Endodermal cell (in vitro differentiated cells): ENCODE measurements at regions not wholly inside any gene's neighbourhood (a gene's known extent, or its start where the extent isn't known, plus 50 kb on each side); places are given as distances from the start of the nearest gene placed in this dataset.

ENCODE experiments used
- DNase-seq: peaks from one replicate; pipeline ENCODE4 v3.0.0-alpha.2; 2017
- H3K27ac ChIP-seq: 2 replicates; pipeline ENCODE4 v1.5.1; 2013; ENCODE audit warnings: mild to moderate bottlenecking, low read depth, low read length, moderate library complexity
- H3K27me3 ChIP-seq: 2 replicates; pipeline ENCODE4 v1.6.1; 2013; ENCODE audit warnings: mild to moderate bottlenecking, low read length, moderate library complexity; ENCODE audit not compliant: insufficient read depth, control insufficient read depth, poor library complexity, severe bottlenecking
- H3K36me3 ChIP-seq: 2 replicates; pipeline ENCODE4 v1.7.0; 2013; ENCODE audit warnings: mild to moderate bottlenecking, low read length, moderate library complexity; ENCODE audit not compliant: control insufficient read depth, insufficient read depth
- H3K4me1 ChIP-seq: one replicate; pipeline ENCODE4 v1.7.0; 2013; ENCODE audit warnings: low read length; ENCODE audit not compliant: control insufficient read depth, insufficient read depth
- H3K4me3 ChIP-seq: 2 replicates; pipeline ENCODE4 v1.5.1; 2013; ENCODE audit warnings: mild to moderate bottlenecking, low read length, moderate library complexity
- H3K9ac ChIP-seq: 2 replicates; pipeline ENCODE4 v1.6.1; 2013; ENCODE audit warnings: mild to moderate bottlenecking, low read length, moderate library complexity; ENCODE audit not compliant: poor library complexity, severe bottlenecking; ENCODE audit errors: extremely low read depth
- H3K9me3 ChIP-seq: 2 replicates; pipeline ENCODE4 v1.6.1; 2013; ENCODE audit warnings: mild to moderate bottlenecking, low read length, moderate library complexity; ENCODE audit not compliant: control insufficient read depth
- H3K27ac Mint-ChIP-seq: 2 replicates; pipeline ENCODE4 v1.8.0; 2020; ENCODE audit warnings: mixed read lengths
- H3K27me3 Mint-ChIP-seq: 2 replicates; pipeline ENCODE4 v1.8.0; 2021; ENCODE audit warnings: mild to moderate bottlenecking, mixed read lengths; ENCODE audit not compliant: insufficient read depth
- H3K36me3 Mint-ChIP-seq: 2 replicates; pipeline ENCODE4 v1.8.0; 2020; ENCODE audit warnings: low read depth, mixed read lengths
- H3K4me1 Mint-ChIP-seq: 2 replicates; pipeline ENCODE4 v1.8.0; 2020; ENCODE audit warnings: mixed read lengths
- H3K4me3 Mint-ChIP-seq: 2 replicates; pipeline ENCODE4 v1.8.0; 2020; ENCODE audit warnings: mild to moderate bottlenecking, moderate library complexity, mixed read lengths
- H3K9me3 Mint-ChIP-seq: 2 replicates; pipeline ENCODE4 v1.8.0; 2020; ENCODE audit warnings: mild to moderate bottlenecking, mixed read lengths
- WGBS, 2 experiments: methylation state at CpG; one replicate each; pipeline versions ENCODE4 v1.1.5 to v1.1.7; 2013; ENCODE audit warnings: missing lambda C conversion rate in 2 of 2, mixed read lengths in 1 of 2; ENCODE audit not compliant: insufficient coverage in 1 of 2, insufficient read length in 1 of 2; 5-methylcytosine and 5-hydroxymethylcytosine counted together
- TF ChIP-seq, protein P1 (sequence below): fragments of 200-600 bp; sonication (generic); conservative IDR thresholded peaks from 2 replicates; pipeline ENCODE4 v1.5.0; 2021; ENCODE audit warnings: antibody characterized with exemption, mild to moderate bottlenecking

DNA sequence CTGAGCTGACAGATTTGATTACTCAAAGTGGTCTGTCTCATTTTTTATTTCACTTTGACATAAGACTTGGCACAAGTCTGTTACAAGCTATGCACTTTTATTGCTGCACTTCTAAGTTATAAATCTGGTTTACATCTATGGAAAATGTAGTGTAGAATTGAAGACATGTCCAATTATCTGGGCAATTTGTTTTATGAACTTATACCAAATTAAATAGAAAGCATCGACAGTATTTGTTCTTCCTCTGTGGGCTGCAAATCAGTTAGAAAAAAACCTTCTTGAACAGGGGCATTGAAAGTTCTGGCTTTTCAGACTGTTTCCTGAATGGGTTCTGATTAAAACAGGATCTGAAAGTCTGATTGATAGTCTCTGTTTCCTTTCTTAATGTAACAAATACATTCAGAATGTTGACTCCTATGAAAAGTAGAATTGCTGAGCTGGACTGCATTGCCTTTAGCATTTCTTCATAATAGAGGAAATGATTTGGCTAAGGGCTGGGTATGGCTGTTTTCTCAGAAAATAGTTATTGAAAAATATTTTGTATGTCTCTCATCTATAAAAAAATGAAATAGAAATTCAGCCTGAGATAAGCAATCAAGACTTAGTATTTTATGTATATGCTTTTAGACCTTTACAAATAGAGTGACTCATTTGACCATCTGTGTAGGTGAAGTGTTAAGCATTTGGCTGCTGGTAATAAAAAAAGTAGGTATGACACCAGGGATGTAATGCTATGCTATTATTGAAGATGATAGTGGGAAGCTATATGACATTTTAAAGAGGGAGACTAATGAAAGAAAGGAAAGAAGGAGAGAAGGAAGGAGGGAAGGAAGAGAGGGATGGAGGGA, 210.9 kb upstream of the SPRY2 start:
- TF ChIP-seq, protein P1, sequence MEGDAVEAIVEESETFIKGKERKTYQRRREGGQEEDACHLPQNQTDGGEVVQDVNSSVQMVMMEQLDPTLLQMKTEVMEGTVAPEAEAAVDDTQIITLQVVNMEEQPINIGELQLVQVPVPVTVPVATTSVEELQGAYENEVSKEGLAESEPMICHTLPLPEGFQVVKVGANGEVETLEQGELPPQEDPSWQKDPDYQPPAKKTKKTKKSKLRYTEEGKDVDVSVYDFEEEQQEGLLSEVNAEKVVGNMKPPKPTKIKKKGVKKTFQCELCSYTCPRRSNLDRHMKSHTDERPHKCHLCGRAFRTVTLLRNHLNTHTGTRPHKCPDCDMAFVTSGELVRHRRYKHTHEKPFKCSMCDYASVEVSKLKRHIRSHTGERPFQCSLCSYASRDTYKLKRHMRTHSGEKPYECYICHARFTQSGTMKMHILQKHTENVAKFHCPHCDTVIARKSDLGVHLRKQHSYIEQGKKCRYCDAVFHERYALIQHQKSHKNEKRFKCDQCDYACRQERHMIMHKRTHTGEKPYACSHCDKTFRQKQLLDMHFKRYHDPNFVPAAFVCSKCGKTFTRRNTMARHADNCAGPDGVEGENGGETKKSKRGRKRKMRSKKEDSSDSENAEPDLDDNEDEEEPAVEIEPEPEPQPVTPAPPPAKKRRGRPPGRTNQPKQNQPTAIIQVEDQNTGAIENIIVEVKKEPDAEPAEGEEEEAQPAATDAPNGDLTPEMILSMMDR = no peak
- Mint-ChIP-seq H3K27me3 (no peaks in the 10 kb centered on the region), H3K9me3 (no peaks in the 10 kb centered on the region), H3K4me3 (no peak overlapping the region), H3K36me3 (no peaks in the 10 kb centered on the region), H3K4me1 (peaks cover 21% of the 10 kb centered on the region), H3K27ac (no peak overlapping the region)
- Histone ChIP-seq H3K36me3 (no peaks in the 10 kb centered on the region), H3K9ac (no peak overlapping the region), H3K9me3 (no peaks in the 10 kb centered on the region), H3K4me3 (no peak overlapping the region), H3K27me3 (no peaks in the 10 kb centered on the region), H3K4me1 (no peaks in the 10 kb centered on the region), H3K27ac (no peak overlapping the region)
- 100% methylated on average over 1 of the region's 1 CpG for WGBS, 2 experiments
- DNase-seq = no peak

DNA sequence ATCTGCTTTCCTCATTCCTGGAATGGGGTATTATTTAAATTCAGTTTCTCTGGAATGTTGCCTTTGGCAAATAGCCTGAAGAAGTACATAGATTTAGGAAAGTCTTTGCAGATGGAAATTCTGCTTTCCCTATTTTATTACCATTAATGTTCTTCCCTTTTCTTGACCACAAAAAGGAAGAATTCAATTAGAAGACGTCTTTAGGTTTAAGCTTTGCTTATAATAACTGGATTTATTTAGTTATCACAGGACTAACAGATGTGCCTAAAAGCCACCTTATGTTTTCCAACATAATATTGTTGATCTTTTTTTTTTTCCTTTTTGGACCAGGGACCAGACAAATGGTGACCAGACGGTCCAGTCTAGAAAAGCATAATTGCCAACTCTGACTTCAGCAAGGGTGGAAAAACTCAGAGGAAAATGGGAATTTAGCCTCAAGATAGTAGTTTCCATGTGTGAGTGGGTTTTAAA, 210.1 kb upstream of the SPRY2 start:
- no peak overlapping the region for H3K9ac ChIP-seq
- no peaks in the 10 kb centered on the region for H3K27me3 ChIP-seq
- H3K9me3 Mint-ChIP-seq = no peaks in the 10 kb centered on the region
- no peaks in the 10 kb centered on the region for H3K4me1 ChIP-seq
- H3K9me3 ChIP-seq = no peaks in the 10 kb centered on the region
- H3K4me3 Mint-ChIP-seq = no peak overlapping the region
- H3K4me1 Mint-ChIP-seq = peaks cover 21% of the 10 kb centered on the region
- 94 to 100% methylated on average over 1 of the region's 2 CpGs for WGBS, 2 experiments
- no peaks in the 10 kb centered on the region for H3K36me3 ChIP-seq
- no peaks in the 10 kb centered on the region for H3K27me3 Mint-ChIP-seq
- no peak overlapping the region for H3K4me3 ChIP-seq
- H3K36me3 Mint-ChIP-seq = no peaks in the 10 kb centered on the region
- H3K27ac Mint-ChIP-seq = no peak overlapping the region
- DNase-seq = no peak
- H3K27ac ChIP-seq = no peak overlapping the region
- TF ChIP-seq, protein P1 = no peak

DNA sequence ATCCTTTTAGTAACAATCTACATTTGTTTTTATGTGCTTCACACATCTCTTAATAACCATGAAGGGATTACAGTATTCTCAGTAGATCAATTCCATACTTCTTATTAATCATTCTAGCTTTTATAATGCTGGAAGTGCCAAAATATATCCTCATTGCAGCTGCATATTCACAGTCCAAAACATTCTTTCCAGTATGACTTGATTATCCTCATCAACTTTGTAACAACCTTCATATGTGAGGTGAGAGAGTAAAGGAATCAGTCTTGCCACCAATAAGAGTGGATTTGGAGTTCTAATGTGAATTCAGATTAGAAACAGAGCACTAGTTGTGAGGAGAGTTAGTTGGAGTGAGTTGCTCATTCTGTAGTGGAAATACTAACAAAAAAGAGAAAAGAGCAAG, 208.0 kb upstream of the SPRY2 start:
- H3K27me3 Mint-ChIP-seq = no peaks in the 10 kb centered on the region
- H3K9me3 Mint-ChIP-seq = no peaks in the 10 kb centered on the region
- no peaks in the 10 kb centered on the region for H3K27me3 ChIP-seq
- H3K9me3 ChIP-seq = no peaks in the 10 kb centered on the region
- no peak overlapping the region for H3K4me3 ChIP-seq
- H3K4me1 Mint-ChIP-seq = peaks cover 16% of the 10 kb centered on the region
- DNase-seq = no peak
- H3K36me3 Mint-ChIP-seq = no peaks in the 10 kb centered on the region
- H3K27ac ChIP-seq = no peak overlapping the region
- no peak overlapping the region for H3K27ac Mint-ChIP-seq
- no peaks in the 10 kb centered on the region for H3K4me1 ChIP-seq
- no peak overlapping the region for H3K9ac ChIP-seq
- H3K4me3 Mint-ChIP-seq = no peak overlapping the region
- no peaks in the 10 kb centered on the region for H3K36me3 ChIP-seq
- TF ChIP-seq, protein P1 = no peak
